ENCODE measurements at regions not wholly inside any gene's neighbourhood (a gene's known extent, or its start where the extent isn't known, plus 50 kb on each side); places are given as distances from the start of the nearest gene placed in this dataset.

DNA sequence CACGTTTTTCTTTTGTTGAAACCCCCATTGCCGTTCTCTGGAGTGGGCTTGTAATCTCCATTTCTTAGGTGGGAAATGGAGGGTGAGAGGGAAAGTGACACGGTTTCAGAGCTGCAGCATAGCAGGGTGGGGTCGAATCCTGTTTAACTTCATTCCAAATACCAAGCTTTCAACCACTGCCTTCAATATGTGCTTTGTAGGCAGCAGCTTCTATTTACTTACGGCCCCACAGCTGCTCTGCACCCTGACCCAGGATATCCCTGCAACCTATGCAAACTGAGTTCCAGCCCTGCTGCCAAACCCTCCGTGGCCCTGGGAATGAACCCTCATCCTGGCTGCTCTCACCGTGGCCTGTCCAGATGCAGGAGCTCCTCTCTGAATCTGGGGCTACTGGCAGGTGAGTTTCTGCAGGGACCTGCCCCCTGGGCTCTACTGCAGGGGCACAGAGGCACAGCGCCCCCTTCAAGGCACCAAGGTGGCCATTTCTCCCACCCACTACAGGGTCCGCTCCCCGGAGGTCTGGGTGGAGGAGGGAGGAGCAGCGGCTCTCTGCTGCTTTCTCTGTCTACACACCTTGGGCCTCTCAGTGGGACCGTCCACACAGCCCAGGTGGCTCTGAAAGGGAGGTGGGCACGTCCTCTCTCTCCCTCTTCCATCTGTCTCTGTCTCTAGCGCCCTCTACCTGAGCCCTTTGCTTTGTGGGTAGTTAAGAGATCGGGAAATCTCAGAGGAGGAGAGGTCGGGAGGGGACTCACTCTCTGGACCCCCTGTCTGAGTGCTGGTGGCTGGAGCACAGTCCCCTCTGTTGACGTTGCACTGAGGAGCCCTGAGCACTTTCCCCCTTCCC lies 279.1 kb downstream of the BRD1 start:
- Histone ChIP-seq H4K20me1 (replicated peaks; ENCODE audit: insufficient read depth) (no peaks in the 10 kb centered on the region), H3K9me2 (ENCODE audit: insufficient read depth) (no peaks in the 10 kb centered on the region), H3K27ac (ENCODE audit: low read depth) (no peak overlapping the region), H3K4me1 (ENCODE audit: insufficient read depth) (no peaks in the 10 kb centered on the region), H3K4me2 (no peak overlapping the region), H2AFZ (no peak overlapping the region), H3K27me3 (ENCODE audit: insufficient read depth) (no peaks in the 10 kb centered on the region), H3K4me3 (no peak overlapping the region), H3F3A (replicated peaks; ENCODE audit: low read depth) (no peaks in the 10 kb centered on the region), H3K36me3 (ENCODE audit: insufficient read depth) (no peaks in the 10 kb centered on the region; the same call in 1 of the 2 replicates), H3K79me2 (replicated peaks; ENCODE audit: insufficient read depth) (no peaks in the 10 kb centered on the region)
- Mint-ChIP-seq H3K27ac (no peak overlapping the region), H3K4me3 (no peak overlapping the region), H3K4me1 (peaks cover 12% of the 10 kb centered on the region), H3K27me3 (ENCODE audit: insufficient read depth, low read depth, poor library complexity) (peaks cover 10% of the 10 kb centered on the region), H3K36me3 (ENCODE audit: low read depth) (peaks cover 13% of the 10 kb centered on the region), H3K9me3 (peaks cover 20% of the 10 kb centered on the region)
- TF ChIP-seq ETS1 (IDR thresholded peaks at IDR 0.05) = no peak
- TF ChIP-seq STAT1 (IDR thresholded peaks at IDR 0.05; ENCODE audit: unreplicated experiment) = no peak
- no peak for TF ChIP-seq EZH2 (IDR thresholded peaks at IDR 0.05; ENCODE audit: low read depth, unreplicated experiment)
- TF ChIP-seq CTCF (conservative IDR thresholded peaks at IDR 0.05; ENCODE audit: low read depth in 2 of 2) = no peak
- no peak for DNase-seq (ENCODE audit: low spot score)
- peak; percentile 88 for ATAC-seq

- no peak for ATAC-seq
- Mint-ChIP-seq H3K36me3 (ENCODE audit: low read depth) (peaks cover 13% of the 10 kb centered on the region), H3K27ac (no peak overlapping the region), H3K9me3 (peaks cover 20% of the 10 kb centered on the region), H3K27me3 (ENCODE audit: insufficient read depth, low read depth, poor library complexity) (peaks cover 10% of the 10 kb centered on the region), H3K4me3 (no peak overlapping the region), H3K4me1 (peaks cover 12% of the 10 kb centered on the region)
- Histone ChIP-seq H3K9me2 (ENCODE audit: insufficient read depth) (no peaks in the 10 kb centered on the region), H3K4me1 (ENCODE audit: insufficient read depth) (no peaks in the 10 kb centered on the region), H3K36me3 (ENCODE audit: insufficient read depth) (no peaks in the 10 kb centered on the region; the same call in 1 of the 2 replicates), H2AFZ (no peak overlapping the region), H3K79me2 (replicated peaks; ENCODE audit: insufficient read depth) (no peaks in the 10 kb centered on the region), H3K4me3 (no peak overlapping the region), H3K27ac (ENCODE audit: low read depth) (no peak overlapping the region), H3K27me3 (ENCODE audit: insufficient read depth) (no peaks in the 10 kb centered on the region), H3F3A (replicated peaks; ENCODE audit: low read depth) (no peaks in the 10 kb centered on the region), H3K4me2 (no peak overlapping the region), H4K20me1 (replicated peaks; ENCODE audit: insufficient read depth) (no peaks in the 10 kb centered on the region)
- DNase-seq (ENCODE audit: low spot score) = no peak
- no peak for TF ChIP-seq POLR2AphosphoS5 (IDR thresholded peaks at IDR 0.05; ENCODE audit: low read depth)
- TF ChIP-seq NANOG (IDR thresholded peaks at IDR 0.05; ENCODE audit: borderline replicate concordance) = no peak
- TF ChIP-seq, protein P1, sequence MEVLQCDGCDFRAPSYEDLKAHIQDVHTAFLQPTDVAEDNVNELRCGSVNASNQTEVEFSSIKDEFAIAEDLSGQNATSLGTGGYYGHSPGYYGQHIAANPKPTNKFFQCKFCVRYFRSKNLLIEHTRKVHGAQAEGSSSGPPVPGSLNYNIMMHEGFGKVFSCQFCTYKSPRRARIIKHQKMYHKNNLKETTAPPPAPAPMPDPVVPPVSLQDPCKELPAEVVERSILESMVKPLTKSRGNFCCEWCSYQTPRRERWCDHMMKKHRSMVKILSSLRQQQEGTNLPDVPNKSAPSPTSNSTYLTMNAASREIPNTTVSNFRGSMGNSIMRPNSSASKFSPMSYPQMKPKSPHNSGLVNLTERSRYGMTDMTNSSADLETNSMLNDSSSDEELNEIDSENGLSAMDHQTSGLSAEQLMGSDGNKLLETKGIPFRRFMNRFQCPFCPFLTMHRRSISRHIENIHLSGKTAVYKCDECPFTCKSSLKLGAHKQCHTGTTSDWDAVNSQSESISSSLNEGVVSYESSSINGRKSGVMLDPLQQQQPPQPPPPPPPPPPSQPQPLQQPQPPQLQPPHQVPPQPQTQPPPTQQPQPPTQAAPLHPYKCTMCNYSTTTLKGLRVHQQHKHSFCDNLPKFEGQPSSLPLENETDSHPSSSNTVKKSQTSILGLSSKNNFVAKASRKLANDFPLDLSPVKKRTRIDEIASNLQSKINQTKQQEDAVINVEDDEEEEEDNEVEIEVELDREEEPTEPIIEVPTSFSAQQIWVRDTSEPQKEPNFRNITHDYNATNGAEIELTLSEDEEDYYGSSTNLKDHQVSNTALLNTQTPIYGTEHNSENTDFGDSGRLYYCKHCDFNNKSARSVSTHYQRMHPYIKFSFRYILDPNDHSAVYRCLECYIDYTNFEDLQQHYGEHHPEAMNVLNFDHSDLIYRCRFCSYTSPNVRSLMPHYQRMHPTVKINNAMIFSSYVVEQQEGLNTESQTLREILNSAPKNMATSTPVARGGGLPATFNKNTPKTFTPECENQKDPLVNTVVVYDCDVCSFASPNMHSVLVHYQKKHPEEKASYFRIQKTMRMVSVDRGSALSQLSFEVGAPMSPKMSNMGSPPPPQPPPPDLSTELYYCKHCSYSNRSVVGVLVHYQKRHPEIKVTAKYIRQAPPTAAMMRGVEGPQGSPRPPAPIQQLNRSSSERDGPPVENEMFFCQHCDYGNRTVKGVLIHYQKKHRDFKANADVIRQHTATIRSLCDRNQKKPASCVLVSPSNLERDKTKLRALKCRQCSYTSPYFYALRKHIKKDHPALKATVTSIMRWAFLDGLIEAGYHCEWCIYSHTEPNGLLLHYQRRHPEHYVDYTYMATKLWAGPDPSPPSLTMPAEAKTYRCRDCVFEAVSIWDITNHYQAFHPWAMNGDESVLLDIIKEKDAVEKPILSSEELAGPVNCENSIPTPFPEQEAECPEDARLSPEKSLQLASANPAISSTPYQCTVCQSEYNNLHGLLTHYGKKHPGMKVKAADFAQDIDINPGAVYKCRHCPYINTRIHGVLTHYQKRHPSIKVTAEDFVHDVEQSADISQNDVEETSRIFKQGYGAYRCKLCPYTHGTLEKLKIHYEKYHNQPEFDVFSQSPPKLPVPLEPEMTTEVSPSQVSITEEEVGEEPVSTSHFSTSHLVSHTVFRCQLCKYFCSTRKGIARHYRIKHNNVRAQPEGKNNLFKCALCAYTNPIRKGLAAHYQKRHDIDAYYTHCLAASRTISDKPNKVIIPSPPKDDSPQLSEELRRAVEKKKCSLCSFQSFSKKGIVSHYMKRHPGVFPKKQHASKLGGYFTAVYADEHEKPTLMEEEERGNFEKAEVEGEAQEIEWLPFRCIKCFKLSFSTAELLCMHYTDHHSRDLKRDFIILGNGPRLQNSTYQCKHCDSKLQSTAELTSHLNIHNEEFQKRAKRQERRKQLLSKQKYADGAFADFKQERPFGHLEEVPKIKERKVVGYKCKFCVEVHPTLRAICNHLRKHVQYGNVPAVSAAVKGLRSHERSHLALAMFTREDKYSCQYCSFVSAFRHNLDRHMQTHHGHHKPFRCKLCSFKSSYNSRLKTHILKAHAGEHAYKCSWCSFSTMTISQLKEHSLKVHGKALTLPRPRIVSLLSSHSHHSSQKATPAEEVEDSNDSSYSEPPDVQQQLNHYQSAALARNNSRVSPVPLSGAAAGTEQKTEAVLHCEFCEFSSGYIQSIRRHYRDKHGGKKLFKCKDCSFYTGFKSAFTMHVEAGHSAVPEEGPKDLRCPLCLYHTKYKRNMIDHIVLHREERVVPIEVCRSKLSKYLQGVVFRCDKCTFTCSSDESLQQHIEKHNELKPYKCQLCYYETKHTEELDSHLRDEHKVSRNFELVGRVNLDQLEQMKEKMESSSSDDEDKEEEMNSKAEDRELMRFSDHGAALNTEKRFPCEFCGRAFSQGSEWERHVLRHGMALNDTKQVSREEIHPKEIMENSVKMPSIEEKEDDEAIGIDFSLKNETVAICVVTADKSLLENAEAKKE (CRISPR knock-in tag; IDR thresholded peaks at IDR 0.05) = no peak
- no peak for TF ChIP-seq REST (IDR thresholded peaks at IDR 0.05; ENCODE audit: unreplicated experiment)
Observed at GRCh38 chr22:49547751-49548239, 279.9 kb downstream of the BRD1 start.

All from GM23338 (cell line).